ENCODE measurements at regions not wholly inside any gene's neighbourhood (a gene's known extent, or its start where the extent isn't known, plus 50 kb on each side); places are given as distances from the start of the nearest gene placed in this dataset.
"Not testable (repeated sequence)": the region's sequence is repeated elsewhere in the genome, so short reads cannot be mapped to it uniquely, and the experiment has no call there.

DNA sequence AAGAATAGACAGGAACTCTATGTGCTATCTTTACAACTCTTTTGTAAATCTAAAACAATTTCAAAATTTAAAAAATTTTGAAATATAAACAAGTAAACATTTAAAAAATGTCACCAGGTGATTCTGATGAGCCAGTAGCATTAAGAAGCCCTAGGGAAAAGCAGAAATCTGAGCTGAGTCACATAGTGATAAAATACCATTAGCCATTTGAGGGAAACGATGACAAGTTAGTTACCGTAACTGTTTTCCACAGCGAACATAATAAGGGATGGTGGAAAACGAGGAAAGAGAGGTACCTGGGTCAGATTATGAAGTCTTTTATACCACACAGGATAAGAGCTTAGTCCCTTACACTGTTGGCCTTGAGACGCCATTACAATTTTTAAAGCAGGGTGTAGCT, 55.5 kb downstream of the PRR15 start:
- no peak for DNase-seq (ENCODE audit: low read depth in 2 of 2)

DNA sequence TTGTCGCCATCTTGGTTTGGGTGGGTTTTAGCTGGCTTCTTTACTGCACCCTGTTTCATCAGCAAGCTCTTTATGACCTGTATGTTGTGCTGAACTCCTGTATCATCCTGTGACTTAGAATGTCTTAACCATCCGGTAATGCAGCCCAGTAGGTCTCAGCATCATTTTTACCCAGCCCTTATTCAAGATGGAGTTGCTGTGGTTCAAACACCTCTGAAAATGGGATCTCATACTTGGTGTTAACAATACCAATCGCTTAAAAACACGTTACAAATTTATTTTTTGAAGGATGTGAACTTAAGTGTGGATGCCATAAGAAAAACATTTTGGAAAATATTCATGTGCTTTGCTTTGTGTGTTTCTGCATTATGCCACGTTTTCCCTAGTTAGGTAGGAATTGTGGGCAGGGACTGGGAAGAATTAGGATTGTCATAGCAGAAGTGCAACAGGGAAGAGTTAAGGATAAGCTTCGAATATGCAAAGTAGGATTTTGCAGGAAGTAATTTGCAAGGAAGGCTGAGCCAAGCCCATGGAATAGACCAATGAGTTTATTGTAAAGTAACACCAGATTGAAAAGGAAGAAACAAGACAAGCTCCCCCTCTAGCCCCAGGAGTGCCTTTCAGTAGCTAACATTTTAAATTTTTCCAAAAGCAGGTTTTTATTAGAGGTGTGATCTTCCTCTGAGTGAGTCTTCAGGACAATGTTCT, 56.4 kb downstream of the PRR15 start:
- no peak for DNase-seq (ENCODE audit: low read depth in 2 of 2)

DNA sequence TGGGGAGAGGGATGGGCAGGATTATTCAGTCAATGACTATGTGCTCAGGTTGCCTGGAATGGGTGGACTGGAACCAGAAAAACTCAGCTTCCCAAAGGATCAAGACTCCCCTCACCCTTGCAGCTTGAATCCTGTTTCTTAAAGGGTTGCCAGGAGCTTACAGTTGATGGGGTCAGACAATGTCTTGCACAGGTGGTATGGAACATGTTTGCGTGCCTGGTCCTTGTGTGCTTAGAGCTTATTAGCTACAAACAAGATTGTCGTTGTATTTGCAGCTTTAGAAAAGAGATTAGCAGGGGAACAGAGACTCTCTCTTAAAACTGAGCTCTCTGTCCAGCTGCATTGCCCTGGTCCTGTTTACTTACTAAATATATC, 56.9 kb downstream of the PRR15 start:
- DNase-seq (ENCODE audit: low read depth in 2 of 2) = no peak

DNA sequence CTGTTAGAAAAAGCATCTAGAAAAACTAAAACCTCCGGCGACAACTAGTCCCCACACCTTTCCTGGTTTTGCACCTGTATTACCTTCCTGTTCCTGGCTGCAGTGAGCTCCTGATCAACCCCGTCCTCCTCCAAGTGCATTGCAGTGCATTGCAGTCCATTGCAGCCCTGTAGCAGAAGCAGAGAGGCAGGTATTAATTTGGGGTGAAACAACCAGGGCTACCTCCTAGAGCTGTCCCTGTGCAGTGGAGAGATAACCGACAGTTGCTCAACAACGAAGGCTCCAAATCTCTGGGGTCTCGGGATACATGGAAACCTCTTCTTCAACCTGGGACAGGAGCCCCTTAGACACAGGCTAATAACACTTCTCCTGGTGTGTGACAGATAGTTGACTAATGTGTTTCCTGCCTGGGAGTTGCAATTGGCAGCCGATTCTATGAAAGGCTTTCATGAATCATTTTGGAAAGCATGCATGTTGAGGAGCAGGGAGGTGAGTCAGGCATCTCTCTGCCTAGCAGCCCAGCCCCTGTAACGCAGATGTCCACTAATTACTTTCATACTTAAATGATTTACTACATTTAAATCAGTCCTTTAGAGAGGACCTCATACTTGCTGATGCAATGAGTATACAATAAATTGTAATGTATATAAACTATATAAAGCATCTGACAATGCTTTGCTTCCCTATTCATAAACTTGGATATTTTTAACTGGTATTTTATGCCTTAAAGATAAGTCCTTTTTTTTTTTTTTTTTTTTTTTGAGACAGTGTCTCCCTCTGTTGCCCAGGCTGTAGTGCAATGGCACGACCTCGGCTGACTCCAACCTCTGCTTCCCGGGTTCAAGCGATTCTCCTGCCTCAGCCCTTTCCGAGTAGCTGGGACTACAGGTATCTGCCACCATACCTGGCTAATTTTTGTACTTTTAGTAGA, 59.0 kb downstream of the PRR15 start:
- DNase-seq (ENCODE audit: low read depth in 2 of 2) = no peak

DNA sequence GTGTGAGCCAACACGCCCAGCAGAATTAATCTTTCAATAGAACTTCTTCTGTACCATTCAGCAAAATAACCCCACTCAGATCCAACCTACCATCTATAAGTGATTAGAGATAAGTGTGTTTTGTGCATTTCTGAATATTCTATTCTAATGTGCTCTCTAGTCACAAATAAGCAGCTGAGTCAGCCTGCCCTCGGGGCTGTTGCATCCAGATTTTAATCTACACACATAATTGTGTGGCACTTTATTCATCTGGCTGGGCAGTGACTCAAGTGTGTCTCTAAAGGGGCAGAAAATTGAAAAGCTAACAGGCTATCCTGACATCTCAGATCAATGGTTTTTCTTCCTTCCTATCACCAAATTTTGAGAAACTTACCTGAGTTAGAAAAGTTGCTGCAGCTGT, 60.3 kb downstream of the PRR15 start:
- no peak for DNase-seq (ENCODE audit: low read depth in 2 of 2)

DNA sequence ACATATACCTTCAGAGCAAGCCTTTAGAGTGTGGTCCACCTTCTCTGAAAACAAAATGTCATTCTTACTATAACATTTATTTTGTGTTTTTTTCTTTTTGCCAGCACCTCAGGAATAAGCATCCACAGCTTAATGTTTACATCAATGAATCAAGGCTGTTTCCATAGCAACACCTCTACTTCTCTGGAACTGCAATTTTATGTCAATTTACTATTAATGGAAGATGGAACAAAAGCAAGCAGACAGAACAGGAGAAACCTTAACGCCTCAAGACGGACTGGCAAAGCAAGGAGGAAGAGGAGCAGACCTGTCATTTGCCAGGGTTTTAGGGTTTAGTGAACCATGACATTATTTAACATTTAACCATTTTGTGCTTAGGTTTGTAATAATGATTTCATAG, 63.1 kb downstream of the PRR15 start:
- no peak for DNase-seq (ENCODE audit: low read depth in 2 of 2)

DNA sequence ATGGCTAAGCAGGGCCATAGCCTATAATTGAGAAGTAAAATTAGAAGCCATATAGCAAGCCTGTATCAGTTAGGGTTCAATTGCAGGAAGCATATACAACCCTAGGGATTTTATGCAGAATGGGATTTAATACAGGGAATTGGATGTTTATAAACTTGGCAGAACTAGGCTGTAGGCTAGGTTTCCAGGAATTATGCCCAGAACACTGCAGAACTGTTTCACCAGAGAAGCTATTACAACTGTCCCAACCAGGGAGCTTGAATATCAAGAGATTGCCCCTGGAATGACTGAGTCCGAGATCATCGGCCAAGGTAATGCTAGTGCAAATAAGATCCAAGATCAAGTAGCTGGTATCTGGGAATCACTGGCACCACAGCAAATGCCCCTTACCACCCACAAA, 64.0 kb downstream of the PRR15 start:
- no peak for DNase-seq (ENCODE audit: low read depth in 2 of 2)

DNA sequence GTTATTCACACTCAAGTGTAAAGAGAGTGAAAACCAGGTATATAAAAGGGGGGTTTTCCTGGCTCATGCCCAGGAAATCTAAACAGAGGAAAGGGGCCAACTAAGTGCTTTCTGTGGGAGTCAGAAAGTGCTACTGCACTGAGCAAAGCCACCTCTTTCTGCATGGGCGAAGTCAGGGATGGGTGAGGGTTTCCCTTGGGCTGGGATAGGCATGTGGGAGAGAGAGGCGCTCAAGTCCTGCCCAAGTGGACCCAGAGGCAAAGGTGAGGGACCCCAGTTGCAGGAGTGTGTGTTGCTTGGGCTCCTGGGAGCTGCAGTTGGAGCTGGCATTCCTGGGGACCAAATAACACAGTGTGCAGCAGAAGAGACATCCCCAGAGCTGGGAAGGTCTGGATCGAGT, 65.9 kb downstream of the PRR15 start:
- no peak for DNase-seq (ENCODE audit: low read depth in 2 of 2)

DNA sequence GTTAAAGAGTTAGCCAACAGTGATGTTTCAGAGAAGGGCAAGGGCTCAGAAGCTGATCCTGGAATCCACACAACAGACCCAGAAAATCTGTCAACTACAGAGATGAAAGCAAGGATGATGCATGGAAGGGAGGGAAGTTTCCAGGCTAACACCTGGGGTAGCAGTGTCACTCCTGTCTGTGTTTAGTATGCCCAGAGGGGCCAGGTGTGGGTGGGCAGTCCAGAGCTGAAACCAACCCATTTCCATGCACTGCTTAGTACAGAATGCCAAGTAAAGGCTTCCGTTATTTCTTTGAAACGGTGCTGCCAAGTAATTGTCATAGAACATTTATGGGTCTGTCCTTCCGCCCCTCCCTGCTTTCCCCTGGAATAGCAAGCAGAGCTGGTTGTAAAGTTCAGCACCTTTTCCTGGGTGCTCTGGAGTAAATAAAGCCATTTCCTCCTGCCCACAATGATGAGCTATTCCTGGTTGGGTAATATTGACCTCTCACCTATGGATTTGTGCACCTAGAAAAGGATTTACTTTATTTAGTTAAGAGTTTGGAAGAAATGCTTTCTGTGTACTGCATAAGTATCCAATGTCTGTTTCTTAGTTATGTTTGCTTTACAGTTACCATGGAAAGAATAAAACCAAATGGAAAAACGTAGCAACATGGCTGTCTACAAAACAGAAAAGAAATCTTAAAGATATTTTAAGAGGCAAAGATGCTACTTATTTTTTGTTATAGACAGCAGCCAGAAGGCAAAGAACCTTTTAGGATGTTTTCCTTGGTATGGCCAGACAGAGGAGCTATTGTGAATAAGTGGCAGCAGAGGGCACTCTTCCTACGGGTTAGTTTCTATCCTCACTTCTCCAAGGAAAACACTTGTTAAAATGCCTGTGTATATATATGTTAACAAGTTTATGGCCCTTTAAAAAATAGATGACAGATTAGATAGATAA, 71.7 kb downstream of the PRR15 start:
- DNase-seq (ENCODE audit: low read depth in 2 of 2) = not testable (repeated sequence)

DNA sequence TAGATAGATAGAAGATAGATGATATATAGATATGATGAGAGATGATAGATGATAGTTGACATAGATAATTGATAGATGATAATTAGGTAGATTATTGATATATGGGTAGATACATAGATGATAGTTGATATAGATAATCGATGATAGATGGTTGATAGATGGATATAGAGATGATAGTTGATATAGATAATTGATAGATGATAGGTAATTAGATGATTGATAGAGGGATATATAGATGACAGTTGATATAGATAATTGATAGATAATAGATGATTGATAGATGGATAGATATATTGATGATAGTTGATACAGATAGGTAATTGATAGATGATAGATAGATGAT, 72.3 kb downstream of the PRR15 start:
- DNase-seq (ENCODE audit: low read depth in 2 of 2) = no peak

DNA sequence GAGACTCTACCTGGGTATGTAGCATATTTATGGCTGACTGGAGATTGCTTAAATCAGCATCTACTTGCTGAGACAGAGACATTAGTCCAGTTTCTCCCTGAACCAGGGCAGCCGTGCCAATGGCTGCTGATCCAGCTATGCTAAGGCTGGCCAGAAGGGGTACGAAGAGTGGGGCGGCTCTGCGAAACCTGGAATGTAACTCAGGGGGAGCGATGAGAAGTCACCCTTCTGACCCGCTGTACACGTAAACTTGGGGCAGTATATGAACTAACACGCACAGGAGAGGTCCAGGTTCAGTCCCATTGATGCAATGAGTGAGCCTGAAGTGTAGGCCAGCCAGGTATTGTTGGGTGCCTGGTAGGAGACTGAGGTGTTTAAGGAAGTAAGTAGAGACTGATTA, 73.7 kb downstream of the PRR15 start:
- no peak for DNase-seq (ENCODE audit: low read depth in 2 of 2)

DNA sequence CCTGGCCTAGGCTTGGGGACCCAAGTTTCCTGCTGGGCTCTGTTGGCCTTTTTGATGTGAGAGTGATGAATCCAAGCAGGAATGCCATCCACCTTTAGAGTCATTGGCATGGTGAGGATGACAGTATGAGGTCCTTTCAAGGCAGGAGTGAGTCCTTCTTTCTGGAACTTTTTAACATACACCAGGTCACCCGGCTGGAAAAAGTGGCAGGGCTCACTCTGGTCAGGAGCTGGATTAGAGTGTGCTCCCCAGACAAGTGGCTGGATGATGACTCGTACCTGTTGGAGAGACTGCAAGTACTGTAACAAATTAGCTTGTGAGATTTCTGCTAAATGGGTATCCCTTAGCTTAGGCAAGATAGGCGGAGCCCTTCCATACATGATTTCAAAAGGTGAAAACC, 75.2 kb downstream of the PRR15 start:
- DNase-seq (ENCODE audit: low read depth in 2 of 2) = not testable (repeated sequence)

DNA sequence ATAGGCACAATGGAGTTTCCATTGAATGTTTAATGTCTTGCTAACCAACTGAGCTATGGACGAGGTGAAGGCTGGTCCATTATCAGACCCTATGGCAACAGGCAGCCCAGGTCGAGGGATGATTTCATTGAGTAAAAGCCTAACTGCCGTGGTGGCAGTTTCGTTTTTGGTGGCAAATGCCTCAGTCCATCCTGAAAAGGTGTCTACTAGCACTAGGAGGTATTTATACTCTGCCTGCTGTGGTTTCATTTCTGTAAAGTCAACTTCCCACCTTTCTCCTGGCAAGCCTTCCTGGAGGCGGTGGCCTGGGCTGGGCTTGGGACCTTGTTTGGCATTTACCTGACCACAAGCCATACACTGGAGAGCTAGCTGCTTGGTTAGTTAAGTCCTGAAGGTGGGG, 75.8 kb downstream of the PRR15 start:
- DNase-seq (ENCODE audit: low read depth in 2 of 2) = no peak

DNA sequence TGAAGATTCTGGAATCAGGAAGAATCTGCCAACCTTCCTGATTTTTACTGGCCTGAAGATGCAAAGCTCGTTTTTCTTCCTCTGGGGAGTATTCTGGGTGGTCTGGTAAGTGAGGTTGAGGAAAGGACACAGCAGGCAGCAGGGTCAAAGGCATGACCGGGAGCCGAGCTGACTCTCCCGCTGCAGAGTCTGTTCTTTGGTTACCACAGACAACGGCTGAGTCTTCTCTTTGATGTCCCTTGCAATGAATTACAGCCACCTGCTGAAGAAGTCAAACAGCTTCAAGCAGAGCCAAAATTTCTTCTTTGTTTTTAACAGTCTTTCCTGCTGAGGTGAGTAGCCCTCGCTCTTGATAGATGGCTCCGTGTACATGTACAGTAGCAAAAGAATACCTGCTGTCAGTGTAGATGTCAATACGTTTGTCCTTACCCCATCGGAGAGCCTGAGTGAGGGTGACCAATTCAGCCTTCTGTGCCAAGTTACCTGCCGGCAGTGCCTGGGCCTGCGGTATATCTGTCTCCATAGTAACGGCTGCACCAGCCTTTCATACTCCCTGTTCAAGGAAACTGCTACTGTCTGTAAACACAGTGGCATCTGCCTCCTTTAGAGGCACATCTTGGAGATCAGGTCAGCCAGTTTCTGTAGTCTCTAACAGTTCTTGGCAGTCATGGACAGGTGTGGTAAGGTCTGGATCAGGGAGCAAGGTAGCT, 76.4 kb downstream of the PRR15 start:
- DNase-seq (ENCODE audit: low read depth in 2 of 2) = no peak

DNA sequence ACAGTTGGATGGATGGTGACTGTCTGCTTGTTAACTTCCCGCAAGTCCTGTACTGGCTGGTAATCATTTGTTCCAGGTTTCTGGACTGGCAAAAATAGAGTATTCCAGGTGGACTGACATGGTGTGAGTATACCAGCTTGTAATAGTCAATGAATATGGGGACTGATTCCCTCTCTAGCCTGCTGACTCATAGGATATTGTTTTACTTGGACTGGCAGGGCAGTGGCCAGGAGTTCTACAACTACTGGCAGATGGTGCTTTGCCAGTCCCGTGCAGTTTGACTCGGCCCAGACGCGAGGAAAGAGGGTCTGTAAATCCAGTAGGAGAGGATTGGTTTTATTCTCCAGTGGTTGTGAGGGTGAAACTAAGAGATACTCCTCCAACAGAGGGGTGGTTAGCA, 78.0 kb downstream of the PRR15 start:
- no peak for DNase-seq (ENCODE audit: low read depth in 2 of 2)

DNA sequence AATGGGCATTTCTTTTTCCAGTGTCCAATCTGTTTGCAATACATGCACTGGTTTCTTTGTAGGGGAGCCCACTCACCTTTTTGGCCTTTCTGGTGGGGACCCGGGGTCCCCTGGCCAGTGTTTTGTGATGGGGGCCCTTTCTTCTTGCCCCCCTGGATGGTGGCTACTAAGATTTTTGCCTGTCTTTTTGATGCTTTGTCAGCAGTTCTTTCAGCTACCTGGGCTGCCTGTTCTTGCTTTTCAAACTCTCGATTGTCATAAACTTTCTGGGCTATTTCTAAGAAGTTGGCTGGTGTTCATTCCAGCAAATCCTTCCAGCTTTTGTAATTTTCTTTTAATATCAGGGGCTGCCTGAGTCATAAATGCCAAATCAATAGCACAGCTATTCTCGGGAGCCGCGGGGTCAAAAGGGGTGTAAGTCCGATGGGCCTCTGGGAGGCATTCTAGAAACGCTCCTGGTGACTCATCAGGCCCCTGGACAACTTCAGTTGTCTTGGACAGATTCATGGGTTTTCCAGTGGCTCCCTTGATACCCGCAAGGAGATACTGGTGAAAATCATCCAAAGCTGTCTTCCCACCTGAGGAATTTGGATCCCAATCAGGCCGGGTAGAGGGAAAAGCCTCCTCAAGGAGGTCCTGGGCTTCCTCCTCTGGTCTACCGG, 79.0 kb downstream of the PRR15 start:
- DNase-seq (ENCODE audit: low read depth in 2 of 2) = no peak

DNA sequence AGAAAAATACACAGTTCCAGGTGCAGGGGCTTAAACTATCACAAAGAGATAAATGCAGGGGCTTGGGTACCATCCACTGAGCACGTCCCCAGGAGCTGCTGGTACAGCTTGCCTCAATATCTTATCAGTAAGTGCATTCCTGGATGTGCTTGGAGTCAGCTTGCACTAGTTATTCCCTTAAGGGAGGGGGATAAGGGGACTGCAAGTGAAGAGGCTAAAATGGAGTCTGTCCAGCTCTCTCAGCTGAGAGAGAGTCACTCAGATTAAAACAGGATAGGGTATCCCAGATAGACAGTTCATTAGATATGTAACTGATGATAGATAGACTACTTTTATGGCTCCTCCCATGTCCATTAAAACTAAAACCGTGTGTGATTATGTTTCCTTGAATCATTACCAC, 82.5 kb downstream of the PRR15 start:
- DNase-seq (ENCODE audit: low read depth in 2 of 2) = not testable (repeated sequence)

DNA sequence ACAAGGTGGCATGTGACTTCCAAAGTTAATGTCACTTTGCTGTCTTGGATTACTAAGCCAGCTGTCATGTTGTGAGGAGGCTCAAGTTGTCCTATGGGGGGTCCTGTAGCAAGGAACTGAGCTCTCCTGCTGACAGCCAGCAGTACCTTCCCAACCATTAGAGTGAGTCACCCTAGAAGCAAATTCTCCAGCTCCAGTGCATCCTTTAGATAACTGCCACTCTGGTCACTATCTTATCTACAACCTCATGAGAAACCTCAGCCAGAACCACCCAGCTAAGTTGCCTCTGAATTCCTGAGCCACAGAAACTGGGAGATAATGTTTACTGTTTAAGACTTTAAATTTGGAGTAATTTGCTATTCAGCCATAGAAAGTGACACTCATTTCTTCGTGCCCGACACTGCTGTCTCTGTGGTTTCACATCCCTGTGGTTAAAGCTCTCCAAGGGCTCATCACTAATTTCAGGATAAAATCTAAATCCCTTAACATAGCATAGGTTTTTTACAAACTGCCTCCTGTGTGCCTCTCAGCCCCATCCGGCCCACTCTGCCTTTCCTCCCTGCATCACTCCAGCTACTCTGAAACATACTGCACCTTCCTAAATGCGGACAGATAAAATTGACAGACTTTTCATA, 83.5 kb downstream of the PRR15 start:
- no peak for DNase-seq (ENCODE audit: low read depth in 2 of 2)

DNA sequence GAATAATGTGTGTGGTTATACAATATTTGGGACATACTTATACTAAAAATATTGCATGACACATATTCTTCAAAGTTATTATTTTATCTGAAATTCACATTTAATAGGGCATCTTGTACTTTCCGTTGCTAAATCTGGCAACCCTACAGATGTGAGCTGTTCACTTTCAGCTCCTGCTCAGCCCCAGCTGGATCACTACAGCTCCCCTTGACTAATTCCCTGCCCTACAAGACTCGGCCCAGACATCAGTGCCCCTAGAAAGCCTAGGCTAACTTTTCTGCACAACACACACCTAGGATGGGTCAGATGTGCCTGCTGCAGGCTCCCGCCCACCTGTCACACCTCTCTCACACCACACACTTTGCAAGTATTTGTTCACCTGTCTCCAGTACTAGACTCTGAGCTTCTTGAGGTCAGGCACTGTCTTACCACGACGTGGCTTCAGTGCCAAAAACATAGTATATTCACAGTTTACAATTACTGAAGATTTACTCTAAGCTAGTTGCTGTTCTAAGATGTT, 84.1 kb downstream of the PRR15 start:
- not testable (repeated sequence) for DNase-seq (ENCODE audit: low read depth in 2 of 2)

DNA sequence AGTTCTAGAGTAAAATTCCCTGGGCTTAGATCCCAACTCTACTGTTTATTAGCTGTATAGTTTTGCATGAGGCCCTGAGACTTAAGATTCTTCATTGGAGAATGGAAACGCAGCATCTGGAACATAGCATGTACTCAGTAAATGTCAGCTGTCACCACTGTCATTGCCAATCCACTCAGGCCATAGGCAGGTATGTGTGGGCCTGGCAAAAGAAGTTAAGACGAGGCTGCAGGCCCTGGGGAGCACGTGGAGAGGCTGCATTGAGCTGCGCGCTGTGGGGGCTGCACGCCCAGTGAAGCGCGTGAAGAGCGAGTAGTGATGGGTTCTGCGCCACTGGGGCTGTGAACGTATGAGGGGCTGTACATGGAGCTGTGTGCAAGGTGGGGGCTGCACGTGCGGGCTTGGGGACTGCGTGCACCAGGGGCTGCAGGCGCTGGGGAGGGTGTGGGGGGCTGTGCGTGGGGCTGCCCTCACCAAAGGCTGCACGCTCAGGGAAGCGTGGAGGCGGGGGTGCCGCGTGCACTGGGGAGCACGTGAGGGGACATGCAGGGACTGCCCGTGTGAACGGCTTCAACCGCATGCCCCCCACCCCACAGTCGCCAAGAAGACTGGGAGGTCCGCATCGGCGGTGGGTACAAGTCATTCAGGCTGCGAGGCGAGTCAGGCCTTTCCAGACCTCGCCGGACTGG, 85.5 kb downstream of the PRR15 start:
- DNase-seq (ENCODE audit: low read depth in 2 of 2) = no peak

All from stimulated activated CD4-positive, alpha-beta T cell treated with anti-CD3 and anti-CD28 coated beads, Interleukin-4, amount 100 ng/mL, for 48 hours (primary cell).